HCT116 (cell line): ENCODE measurements at regions not wholly inside any gene's neighbourhood (a gene's known extent, or its start where the extent isn't known, plus 50 kb on each side); places are given as distances from the start of the nearest gene placed in this dataset.
"Not testable (repeated sequence)": the region's sequence is repeated elsewhere in the genome, so short reads cannot be mapped to it uniquely, and the experiment has no call there.

Experiments
- ATAC-seq: fragments of 200-7000 bp; cut with Tn5 transposase; 2 replicates; pipeline ENCODE4 v1.9.1; 2020; ENCODE audit warnings: mild to moderate bottlenecking, moderate library complexity
- BruUV-seq: library from RNA; stranded (reverse); fragments of 400-500 nt; replicated peaks from 2 replicates; lab custom pipeline; 2021; lab: Mats Ljungman, UMichigan
- CTCF ChIA-PET: fragments of 300-600 bp; sonication (Branson Sonifier 250); formaldehyde crosslinking; loops from one replicate; lab custom pipeline; 2021; ENCODE audit warnings: antibody characterized with exemption; lab: Charles Lee
- POLR2A ChIA-PET: fragments of 300-600, 350-600 bp; sonication (Branson Sonifier 250); formaldehyde crosslinking; loops from one replicate; lab custom pipeline; 2021; ENCODE audit warnings: antibody characterized with exemption; lab: Charles Lee
- RAD21 ChIA-PET, 2 experiments: fragments of 300-600 bp; sonication (Branson Sonifier 250); formaldehyde crosslinking; loops; one replicate each; lab custom pipeline; 2023; ENCODE audit warnings: low total read pairs in 2 of 2; ENCODE audit not compliant: uncharacterized antibody in 2 of 2, unreplicated experiment in 2 of 2, low non-redundant PET in 1 of 2; lab: Charles Lee
- DNase-seq: peaks from one replicate; pipeline ENCODE4 v3.0.0-alpha.2; 2010; ENCODE audit warnings: low read depth, low spot score
- H2AFZ ChIP-seq: fragments of 200-600 bp; shearing (Covaris generic), sonication (generic); 2 replicates; pipeline ENCODE4 v1.6.1; 2017; ENCODE audit warnings: low read depth, mixed run types, mixed read lengths, antibody characterized with exemption, low read length; ENCODE audit not compliant: poor library complexity, severe bottlenecking
- H3K27ac ChIP-seq: 2 replicates; pipeline ENCODE4 v1.5.1; 2012; ENCODE audit warnings: low read depth, low read length
- H3K27me3 ChIP-seq: fragments of 200-600 bp; sonication (generic); 2 replicates; pipeline ENCODE4 v1.6.1; 2016; ENCODE audit warnings: mixed run types, low read length, mixed read lengths; ENCODE audit not compliant: insufficient read depth
- H3K36me3 ChIP-seq, 2 experiments: fragments of 200-500 bp in 1 of 2; fragments of 200-600 bp in 1 of 2; sonication (Bioruptor generic) in 1 of 2; sonication (generic) in 1 of 2; 2 replicates each; pipeline versions ENCODE4 v1.5.1 to v1.6.1; 2014 to 2016; ENCODE audit warnings: low read length in 2 of 2, inconsistent platforms in 1 of 2, mixed read lengths in 1 of 2, mixed run types in 1 of 2; ENCODE audit not compliant: insufficient read depth in 2 of 2, control insufficient read depth in 1 of 2
- H3K4me1 ChIP-seq, 2 experiments: fragments of 200-600 bp in 1 of 2; sonication (generic) in 1 of 2; 2 replicates each; pipeline versions ENCODE4 v1.5.1 to v1.6.1; 2012 to 2017; ENCODE audit warnings: low read length in 2 of 2, inconsistent platforms in 1 of 2, mild to moderate bottlenecking in 1 of 2, mixed read lengths in 1 of 2, mixed run types in 1 of 2, moderate library complexity in 1 of 2; ENCODE audit not compliant: insufficient read depth in 2 of 2, control insufficient read depth in 1 of 2
- H3K4me2 ChIP-seq: fragments of 200-600 bp; sonication (generic); 2 replicates; pipeline ENCODE4 v1.6.1; 2017; ENCODE audit warnings: mixed run types, low read length, mixed read lengths
- H3K4me3 ChIP-seq, 2 experiments: fragments of 200-600 bp in 1 of 2; sonication (generic) in 1 of 2; replicated peaks in 1 of 2; 2 replicates each; pipeline ENCODE4 v1.5.1; 2011 to 2016; ENCODE audit warnings: low read length in 2 of 2, control low read depth in 1 of 2, low read depth in 1 of 2, mild to moderate bottlenecking in 1 of 2, mixed read lengths in 1 of 2, mixed run types in 1 of 2
- H3K79me2 ChIP-seq: fragments of 200-600 bp; sonication (generic); 2 replicates; pipeline ENCODE4 v1.6.1; 2017; ENCODE audit warnings: mild to moderate bottlenecking, mixed run types, low read length, moderate library complexity, mixed read lengths; ENCODE audit not compliant: insufficient read depth
- H3K9ac ChIP-seq: fragments of 200-600 bp; sonication (generic); 2 replicates; pipeline ENCODE4 v1.6.1; 2016; ENCODE audit warnings: low read length, mixed read lengths
- H3K9me2 ChIP-seq: fragments of 200-600 bp; sonication (generic), shearing (Covaris generic); 2 replicates; pipeline ENCODE4 v1.6.1; 2017; ENCODE audit warnings: mixed run types, mild to moderate bottlenecking, moderate library complexity; ENCODE audit not compliant: insufficient read depth
- H3K9me3 ChIP-seq, 2 experiments: fragments of 200-500 bp in 1 of 2; fragments of 200-600 bp in 1 of 2; sonication (Bioruptor generic) in 1 of 2; sonication (generic) in 1 of 2; 2 replicates each; pipeline ENCODE4 v1.6.1; 2014 to 2017; ENCODE audit warnings: low read length in 2 of 2, mixed read lengths in 2 of 2, inconsistent platforms in 1 of 2, low read depth in 1 of 2, mild to moderate bottlenecking in 1 of 2, mixed run types in 1 of 2, moderate library complexity in 1 of 2; ENCODE audit not compliant: control insufficient read depth in 1 of 2, insufficient read depth in 1 of 2
- H4K20me1 ChIP-seq: fragments of 200-600 bp; sonication (generic), shearing (Covaris generic); 2 replicates; pipeline ENCODE4 v1.6.1; 2017; ENCODE audit warnings: mixed run types, mild to moderate bottlenecking, moderate library complexity; ENCODE audit not compliant: insufficient read depth
- RAD21 ChIP-seq: IDR thresholded peaks from 2 replicates; pipeline ENCODE4 v1.6.1; 2012; ENCODE audit warnings: low read depth, mild to moderate bottlenecking
- intact Hi-C: fragments of 100-400 bp; cut with micrococcal nuclease; formaldehyde crosslinking; loops from 2 replicates; pipeline ENCODE4 v1.10.0; 2022
- TF ChIP-seq, protein P1 (sequence below), 3 experiments: fragments of 200-600 bp in 1 of 3; sonication (generic) in 1 of 3; IDR thresholded peaks in 2 of 3; conservative IDR thresholded peaks in 1 of 3; 2 replicates each; pipeline ENCODE4 v1.5.1; 2012 to 2017; ENCODE audit warnings: low read depth in 2 of 3, low read length in 2 of 3, antibody characterized with exemption in 1 of 3, borderline replicate concordance in 1 of 3, control low read depth in 1 of 3, mild to moderate bottlenecking in 1 of 3, mixed read lengths in 1 of 3, mixed run types in 1 of 3, moderate library complexity in 1 of 3; ENCODE audit not compliant: insufficient read depth in 1 of 3

DNA sequence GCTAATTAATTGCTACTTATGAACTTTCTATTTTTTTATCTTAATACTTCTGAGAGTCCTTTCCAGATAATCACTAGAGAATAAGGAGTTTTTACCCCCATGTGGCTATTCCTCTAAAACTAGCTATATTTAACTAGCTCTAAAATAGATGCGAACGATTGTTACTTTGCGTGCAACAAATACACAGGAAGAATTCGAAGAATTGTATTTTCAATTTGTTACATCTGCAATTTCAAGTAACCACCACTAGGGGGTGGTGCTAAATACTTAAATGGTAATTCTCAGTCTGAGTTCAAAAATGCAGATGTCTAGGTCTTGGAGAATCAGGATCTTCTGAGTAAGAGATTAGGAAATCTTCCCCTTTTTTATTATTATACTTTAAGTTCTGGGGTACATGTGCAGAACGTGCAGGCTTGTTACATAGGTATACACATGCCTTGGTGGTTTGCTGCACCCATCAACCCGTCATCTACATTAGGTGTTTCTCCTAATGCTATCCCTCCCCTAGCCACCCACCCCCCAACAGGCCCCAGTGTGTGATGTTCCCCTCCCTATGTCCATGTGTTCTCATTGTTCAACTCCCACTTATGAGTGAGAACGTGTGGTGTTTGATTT, 80.9 kb upstream of the KIF2A start:
- H3K27me3 ChIP-seq, DNase-seq, H3K4me1 ChIP-seq, H3K9me3 ChIP-seq, H3K4me3 ChIP-seq, RAD21 ChIA-PET, H4K20me1 ChIP-seq, H3K9ac ChIP-seq, H3K79me2 ChIP-seq, H3K36me3 ChIP-seq, ATAC-seq, H3K27ac ChIP-seq, H3K9me2 ChIP-seq, BruUV-seq, POLR2A ChIA-PET: not testable (repeated sequence)
- TF ChIP-seq, protein P1, sequence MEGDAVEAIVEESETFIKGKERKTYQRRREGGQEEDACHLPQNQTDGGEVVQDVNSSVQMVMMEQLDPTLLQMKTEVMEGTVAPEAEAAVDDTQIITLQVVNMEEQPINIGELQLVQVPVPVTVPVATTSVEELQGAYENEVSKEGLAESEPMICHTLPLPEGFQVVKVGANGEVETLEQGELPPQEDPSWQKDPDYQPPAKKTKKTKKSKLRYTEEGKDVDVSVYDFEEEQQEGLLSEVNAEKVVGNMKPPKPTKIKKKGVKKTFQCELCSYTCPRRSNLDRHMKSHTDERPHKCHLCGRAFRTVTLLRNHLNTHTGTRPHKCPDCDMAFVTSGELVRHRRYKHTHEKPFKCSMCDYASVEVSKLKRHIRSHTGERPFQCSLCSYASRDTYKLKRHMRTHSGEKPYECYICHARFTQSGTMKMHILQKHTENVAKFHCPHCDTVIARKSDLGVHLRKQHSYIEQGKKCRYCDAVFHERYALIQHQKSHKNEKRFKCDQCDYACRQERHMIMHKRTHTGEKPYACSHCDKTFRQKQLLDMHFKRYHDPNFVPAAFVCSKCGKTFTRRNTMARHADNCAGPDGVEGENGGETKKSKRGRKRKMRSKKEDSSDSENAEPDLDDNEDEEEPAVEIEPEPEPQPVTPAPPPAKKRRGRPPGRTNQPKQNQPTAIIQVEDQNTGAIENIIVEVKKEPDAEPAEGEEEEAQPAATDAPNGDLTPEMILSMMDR (IDR thresholded peaks at IDR 0.05 in 2 of 3, conservative IDR thresholded peaks at IDR 0.05 in 1 of 3; ENCODE audit: borderline replicate concordance in 1 of 3, insufficient read depth in 1 of 3, low read depth in 2 of 3, low read length in 2 of 3): peak in 1 of 3 experiments; percentile 8; a peak in 2 of 6 replicates
- peak; percentile 26; the same call in 1 of the 2 replicates for TF ChIP-seq RAD21
- intact Hi-C loops: loop anchor here (2.0 to 5.0 kb wide), 2 partner anchors 130 to 552 kb away; no protein-coding TSS in a partner anchor
- Histone ChIP-seq H3K4me2 (0 out of 2 replicates have a peak overlapping the region, but pooled peaks have one; percentile 33), H2AFZ (peak overlapping the region; percentile 61)
- CTCF ChIA-PET: interaction anchor here (0.7 to 1.8 kb wide), 4 partner anchors 19 to 179 kb away, joined by 3 to 17 read pairs (median 3); partner anchors contain the start of gene DIMT1

DNA sequence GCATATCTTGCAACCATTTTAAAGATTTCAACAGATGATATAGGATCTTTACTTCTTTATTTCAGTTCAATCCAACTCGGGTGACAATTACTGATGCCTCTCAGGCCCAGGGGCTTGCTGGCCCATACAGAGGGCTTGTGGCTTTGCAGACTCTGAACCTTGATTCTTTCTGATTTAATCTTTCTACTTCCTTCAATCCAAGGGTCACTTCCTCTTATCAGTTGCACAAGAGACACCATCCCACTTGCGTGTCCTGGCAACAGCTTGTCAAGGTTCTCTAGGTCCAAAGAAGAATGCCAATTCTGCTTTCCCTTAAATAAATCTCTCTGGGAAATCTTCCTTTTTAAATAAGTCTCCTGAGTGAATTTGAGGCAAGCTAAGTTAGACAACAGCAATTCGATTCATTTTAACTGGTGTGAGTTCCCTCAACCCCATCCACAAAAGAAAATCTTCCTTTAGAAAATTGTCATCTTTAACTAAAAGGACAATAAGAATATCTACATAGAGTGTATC, 75.1 kb upstream of the KIF2A start:
- H3K79me2 ChIP-seq, ATAC-seq, intact Hi-C loops, BruUV-seq, H3K9ac ChIP-seq, H3K4me3 ChIP-seq, H3K9me2 ChIP-seq, CTCF ChIA-PET, H2AFZ ChIP-seq, RAD21 ChIA-PET, POLR2A ChIA-PET, H3K4me2 ChIP-seq, H3K9me3 ChIP-seq, H3K27me3 ChIP-seq, DNase-seq, H3K36me3 ChIP-seq, H4K20me1 ChIP-seq, H3K27ac ChIP-seq: not testable (repeated sequence)
- peaks cover 5 to 12% of the 10 kb centered on the region in 2 experiments; a peak in 3 of 4 replicates for H3K4me1 ChIP-seq
